LNCaP clone FGC (cell line): ENCODE measurements at regions not wholly inside any gene's neighbourhood (a gene's known extent, or its start where the extent isn't known, plus 50 kb on each side); places are given as distances from the start of the nearest gene placed in this dataset.

Experiments used
- DNase-seq: peaks from one replicate; pipeline ENCODE4 v3.0.0-alpha.2; 2011; ENCODE audit warnings: low read depth
- H3K4me3 ChIP-seq: 2 replicates; pipeline ENCODE4 v1.5.1; 2011; ENCODE audit warnings: mild to moderate bottlenecking, low read depth, low read length, control low read depth
- CTCF ChIP-seq: IDR thresholded peaks from 2 replicates; pipeline ENCODE4 v1.5.1; 2012; ENCODE audit warnings: mild to moderate bottlenecking; ENCODE audit not compliant: control insufficient read depth, insufficient read depth; ENCODE audit errors: extremely low read depth

GRCh38 chr12:74790931-74791330 is 253.3 kb downstream of the ATXN7L3B start:
- no peak for DNase-seq
- TF ChIP-seq CTCF, result no peak
- H3K4me3 ChIP-seq, result no peak overlapping the region

- no peak overlapping the region for H3K4me3 ChIP-seq
- DNase-seq, result no peak
Measured at GRCh38 chr12:74791365-74791764, 253.7 kb downstream of the ATXN7L3B start.

GRCh38 chr12:74794522-74794921 is 256.9 kb downstream of the ATXN7L3B start:
- DNase-seq, result no peak
- TF ChIP-seq CTCF, result no peak
- no peak overlapping the region for H3K4me3 ChIP-seq

More at GRCh38 chr12:74791365-74791764, 253.7 kb downstream of the ATXN7L3B start:
- no peak for TF ChIP-seq CTCF

- no peak for TF ChIP-seq CTCF
- H3K4me3 ChIP-seq, result no peak overlapping the region
- no peak for DNase-seq
Measured at GRCh38 chr12:74801625-74802024, 264.0 kb downstream of the ATXN7L3B start.

GRCh38 chr12:74816398-74817175 is 279.0 kb downstream of the ATXN7L3B start:
- DNase-seq, result no peak
- no peak for TF ChIP-seq CTCF
- H3K4me3 ChIP-seq, result no peak overlapping the region

GRCh38 chr12:74817499-74817898 is 279.9 kb downstream of the ATXN7L3B start:
- no peak overlapping the region for H3K4me3 ChIP-seq
- no peak for TF ChIP-seq CTCF
- DNase-seq, result no peak

- no peak for TF ChIP-seq CTCF
- no peak for DNase-seq
- no peak overlapping the region for H3K4me3 ChIP-seq
Measured at GRCh38 chr12:74818412-74818811, 280.8 kb downstream of the ATXN7L3B start.
